ENCODE measurements at regions not wholly inside any gene's neighbourhood (a gene's known extent, or its start where the extent isn't known, plus 50 kb on each side); places are given as distances from the start of the nearest gene placed in this dataset.

- Histone ChIP-seq H3K9me3 (ENCODE audit: control insufficient read depth, low read length) (no peaks in the 10 kb centered on the region), H3K27ac (ENCODE audit: low read length) (no peak overlapping the region), H3K4me3 (ENCODE audit: low read length) (no peak overlapping the region), H3K27me3 (ENCODE audit: control insufficient read depth, insufficient read depth) (no peaks in the 10 kb centered on the region), H3K4me1 (ENCODE audit: control insufficient read depth, insufficient read depth, low read length) (no peaks in the 10 kb centered on the region)
- intact Hi-C loops (cut with DNase I): loop anchor here in 1 of 4 donors (10.0 kb wide), 1 partner anchor 63 kb away; no protein-coding TSS in a partner anchor
- 45% methylated on average over 3 of the region's 3 CpGs for WGBS
- no peak for DNase-seq
- ATAC-seq: no peak
Observed at GRCh38 chr9:95808011-95808410, 67.5 kb upstream of the ERCC6L2 start.

- DNase-seq (no peak), ATAC-seq (peak in 1 of 2 donors; percentile 74)
- WGBS: 58% methylated on average over 5 of the region's 5 CpGs
- H3K27ac ChIP-seq (ENCODE audit: low read length): no peak overlapping the region
- no peaks in the 10 kb centered on the region for H3K4me1 ChIP-seq (ENCODE audit: control insufficient read depth, insufficient read depth, low read length)
- H3K9me3 ChIP-seq (ENCODE audit: control insufficient read depth, low read length): no peaks in the 10 kb centered on the region
- H3K4me3 ChIP-seq (ENCODE audit: low read length): no peak overlapping the region
- no peaks in the 10 kb centered on the region for H3K27me3 ChIP-seq (ENCODE audit: control insufficient read depth, insufficient read depth)
- intact Hi-C loops (cut with DNase I): loop anchor here in 1 of 4 donors (10.0 kb wide), 1 partner anchor 63 kb away; no protein-coding TSS in a partner anchor
Observed at GRCh38 chr9:95807326-95807947, 68.1 kb upstream of the ERCC6L2 start.

- H3K27me3 ChIP-seq (ENCODE audit: control insufficient read depth, insufficient read depth): no peaks in the 10 kb centered on the region
- ATAC-seq (no peak), DNase-seq (no peak)
- H3K4me1 ChIP-seq (ENCODE audit: control insufficient read depth, insufficient read depth, low read length): no peaks in the 10 kb centered on the region
- H3K4me3 ChIP-seq (ENCODE audit: low read length): no peak overlapping the region
- no peak overlapping the region for H3K27ac ChIP-seq (ENCODE audit: low read length)
- intact Hi-C loops (cut with DNase I): loop anchor here in 1 of 4 donors (10.0 kb wide), 1 partner anchor 58 kb away; no protein-coding TSS in a partner anchor
- H3K9me3 ChIP-seq (ENCODE audit: control insufficient read depth, low read length): no peaks in the 10 kb centered on the region
- 91% methylated on average over 4 of the region's 4 CpGs for WGBS
Observed at GRCh38 chr9:95803197-95803596, 72.3 kb upstream of the ERCC6L2 start.

GRCh38 chr9:95801797-95802196 lies 73.7 kb upstream of the ERCC6L2 start:
- DNase-seq (no peak), ATAC-seq (no peak)
- Histone ChIP-seq H3K9me3 (ENCODE audit: control insufficient read depth, low read length) (no peaks in the 10 kb centered on the region), H3K27me3 (ENCODE audit: control insufficient read depth, insufficient read depth) (no peaks in the 10 kb centered on the region), H3K27ac (ENCODE audit: low read length) (no peak overlapping the region), H3K4me3 (ENCODE audit: low read length) (no peak overlapping the region), H3K4me1 (ENCODE audit: control insufficient read depth, insufficient read depth, low read length) (no peaks in the 10 kb centered on the region)
- intact Hi-C loops (cut with DNase I): loop anchor here in 1 of 4 donors (10.0 kb wide), 1 partner anchor 57 kb away; no protein-coding TSS in a partner anchor
- 68% methylated on average over 1 of the region's 1 CpG for WGBS

DNA sequence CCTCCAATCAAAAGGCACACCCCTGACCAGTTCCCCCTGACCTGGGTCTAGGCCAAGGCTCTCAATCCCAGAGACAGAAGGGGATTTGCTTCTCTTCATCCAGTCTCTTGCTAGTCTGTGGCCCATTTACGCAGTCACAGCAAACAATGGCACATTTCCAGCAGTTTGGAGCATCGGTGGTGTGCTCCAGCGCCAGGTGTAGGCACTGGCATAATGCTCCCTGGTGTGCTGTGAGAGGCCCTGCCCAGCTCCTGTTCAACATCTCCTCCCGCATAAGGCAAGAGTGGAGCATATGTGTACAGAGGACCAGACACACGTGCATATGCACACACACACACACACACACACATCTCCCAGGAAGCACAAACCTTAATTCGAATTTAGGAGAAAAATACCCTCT lies 79.5 kb upstream of the ERCC6L2 start:
- Histone ChIP-seq H3K4me1 (ENCODE audit: control insufficient read depth, insufficient read depth, low read length) (no peaks in the 10 kb centered on the region), H3K9me3 (ENCODE audit: control insufficient read depth, low read length) (no peaks in the 10 kb centered on the region), H3K4me3 (ENCODE audit: low read length) (no peak overlapping the region), H3K27ac (ENCODE audit: low read length) (no peak overlapping the region), H3K27me3 (ENCODE audit: control insufficient read depth, insufficient read depth) (no peaks in the 10 kb centered on the region)
- DNase-seq (no peak), ATAC-seq (no peak)
- intact Hi-C loops (cut with DNase I): no loop called here
- WGBS: 87% methylated on average over 6 of the region's 6 CpGs

DNA sequence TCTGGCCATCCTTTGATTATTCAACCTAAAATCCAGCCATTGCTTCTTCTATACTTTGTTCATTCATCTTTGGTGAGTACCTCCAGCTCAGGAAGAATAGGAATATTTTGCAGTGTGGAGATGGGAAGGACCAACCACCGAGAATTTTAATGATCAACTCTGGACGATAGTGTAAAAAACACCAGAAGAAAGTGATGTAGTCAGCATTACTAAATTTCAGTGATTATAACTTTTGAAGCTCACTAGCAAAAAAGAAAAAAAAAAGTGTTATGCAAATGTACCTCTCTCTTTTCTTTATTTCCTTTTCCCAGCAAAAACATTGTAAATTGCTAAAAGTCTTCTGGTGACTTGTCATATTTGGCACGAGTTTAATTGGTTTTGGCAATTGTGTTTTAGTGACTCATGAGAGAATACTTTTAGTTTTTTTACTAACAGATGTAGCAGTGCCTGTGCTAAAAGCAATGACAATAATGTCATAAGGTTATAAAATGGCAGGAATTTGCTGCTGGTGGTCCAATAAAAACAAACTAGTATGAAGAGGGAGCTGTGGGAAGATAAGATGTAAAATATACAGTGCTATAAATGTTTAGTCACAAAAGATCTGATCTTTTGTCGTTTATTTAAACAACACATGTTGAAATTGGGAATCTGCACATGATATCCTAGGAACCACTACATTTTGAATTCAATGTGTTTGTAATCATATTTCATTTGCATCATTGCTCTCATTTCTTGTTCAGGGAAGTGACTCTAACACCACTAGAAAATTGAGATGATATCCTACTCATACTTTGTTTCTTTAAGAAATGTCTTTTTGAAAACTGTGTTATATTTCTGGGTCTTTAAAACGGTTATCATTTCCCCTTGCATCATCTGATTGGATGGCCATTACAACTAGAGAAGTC lies 81.3 kb upstream of the ERCC6L2 start:
- 39% methylated on average over 5 of the region's 5 CpGs for WGBS
- Histone ChIP-seq H3K4me3 (ENCODE audit: low read length) (no peak overlapping the region), H3K27me3 (ENCODE audit: control insufficient read depth, insufficient read depth) (no peaks in the 10 kb centered on the region), H3K9me3 (ENCODE audit: control insufficient read depth, low read length) (no peaks in the 10 kb centered on the region), H3K27ac (ENCODE audit: low read length) (no peak overlapping the region), H3K4me1 (ENCODE audit: control insufficient read depth, insufficient read depth, low read length) (no peaks in the 10 kb centered on the region)
- peak; percentile 85 to 86 for ATAC-seq
- intact Hi-C loops (cut with DNase I): loop anchor here in 1 of 4 donors (5.0 kb wide), 1 partner anchor 37 kb away; no protein-coding TSS in a partner anchor
- DNase-seq: no peak

DNA sequence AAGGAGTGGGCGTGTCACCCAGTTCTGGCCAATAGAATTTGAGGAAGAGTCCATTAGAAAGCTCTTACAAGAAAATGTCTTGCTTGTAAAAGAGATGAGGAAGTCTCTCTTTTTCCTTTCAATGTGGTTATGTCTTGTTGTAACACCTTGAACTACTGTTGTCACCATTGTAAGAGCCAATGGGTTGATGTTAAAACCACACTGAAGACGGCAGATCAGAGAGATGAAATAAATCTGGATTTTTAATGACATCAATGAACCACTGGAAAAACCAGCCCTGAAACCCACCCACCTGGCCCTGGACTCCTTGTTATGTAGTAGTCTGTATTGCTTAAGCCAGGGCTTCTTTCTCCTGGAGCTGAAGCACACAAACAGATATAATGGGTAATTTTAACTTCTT lies 83.8 kb upstream of the ERCC6L2 start:
- Histone ChIP-seq H3K27ac (ENCODE audit: low read length) (no peak overlapping the region), H3K9me3 (ENCODE audit: control insufficient read depth, low read length) (no peaks in the 10 kb centered on the region), H3K4me3 (ENCODE audit: low read length) (no peak overlapping the region), H3K27me3 (ENCODE audit: control insufficient read depth, insufficient read depth) (no peaks in the 10 kb centered on the region), H3K4me1 (ENCODE audit: control insufficient read depth, insufficient read depth, low read length) (no peaks in the 10 kb centered on the region)
- no peak for ATAC-seq
- WGBS: 89% methylated on average over 2 of the region's 2 CpGs
- intact Hi-C loops (cut with DNase I): loop anchor here in 1 of 4 donors (5.0 kb wide), 1 partner anchor 34 kb away; no protein-coding TSS in a partner anchor
- DNase-seq: no peak

DNA sequence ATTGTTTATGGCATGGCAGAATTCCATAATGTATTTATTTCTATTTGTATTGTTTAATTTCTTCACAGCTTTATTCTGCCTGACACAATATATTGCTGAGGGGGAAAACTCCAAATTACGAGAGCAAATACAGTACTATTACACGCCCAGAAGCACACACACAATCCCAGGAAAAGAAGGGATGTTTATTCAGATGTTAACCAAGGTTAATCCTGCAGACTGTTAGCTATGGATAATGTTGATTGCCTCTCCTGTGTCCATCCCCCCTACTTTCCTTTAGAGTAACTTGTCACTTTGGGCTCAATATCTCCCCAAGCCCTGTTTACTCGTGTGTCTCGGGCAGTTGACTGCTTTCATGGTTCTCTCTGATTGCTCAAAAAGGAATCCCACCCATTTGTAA lies 84.2 kb upstream of the ERCC6L2 start:
- no peaks in the 10 kb centered on the region for H3K9me3 ChIP-seq (ENCODE audit: control insufficient read depth, low read length)
- no peak overlapping the region for H3K4me3 ChIP-seq (ENCODE audit: low read length)
- no peaks in the 10 kb centered on the region for H3K4me1 ChIP-seq (ENCODE audit: control insufficient read depth, insufficient read depth, low read length)
- ATAC-seq: no peak
- no peak for DNase-seq
- intact Hi-C loops (cut with DNase I): loop anchor here in 1 of 4 donors (5.0 kb wide), 1 partner anchor 34 kb away; no protein-coding TSS in a partner anchor
- WGBS: 79% methylated on average over 4 of the region's 4 CpGs
- no peak overlapping the region for H3K27ac ChIP-seq (ENCODE audit: low read length)
- H3K27me3 ChIP-seq (ENCODE audit: control insufficient read depth, insufficient read depth): no peaks in the 10 kb centered on the region

GRCh38 chr9:95788521-95788991 lies 86.9 kb upstream of the ERCC6L2 start:
- DNase-seq: no peak
- intact Hi-C loops (cut with DNase I): no loop called here
- Histone ChIP-seq H3K4me1 (ENCODE audit: control insufficient read depth, insufficient read depth, low read length) (no peaks in the 10 kb centered on the region), H3K27ac (ENCODE audit: low read length) (no peak overlapping the region), H3K27me3 (ENCODE audit: control insufficient read depth, insufficient read depth) (no peaks in the 10 kb centered on the region), H3K4me3 (ENCODE audit: low read length) (no peak overlapping the region), H3K9me3 (ENCODE audit: control insufficient read depth, low read length) (no peaks in the 10 kb centered on the region)
- 62% methylated on average over 6 of the region's 6 CpGs for WGBS
- no peak for ATAC-seq

GRCh38 chr9:95788021-95788420 lies 87.5 kb upstream of the ERCC6L2 start:
- 54% methylated on average over 7 of the region's 7 CpGs for WGBS
- no peaks in the 10 kb centered on the region for H3K4me1 ChIP-seq (ENCODE audit: control insufficient read depth, insufficient read depth, low read length)
- no peaks in the 10 kb centered on the region for H3K27me3 ChIP-seq (ENCODE audit: control insufficient read depth, insufficient read depth)
- no peak overlapping the region for H3K27ac ChIP-seq (ENCODE audit: low read length)
- DNase-seq: no peak
- H3K4me3 ChIP-seq (ENCODE audit: low read length): no peak overlapping the region
- no peak for ATAC-seq
- intact Hi-C loops (cut with DNase I): no loop called here
- no peaks in the 10 kb centered on the region for H3K9me3 ChIP-seq (ENCODE audit: control insufficient read depth, low read length)

- no peak overlapping the region for H3K4me3 ChIP-seq (ENCODE audit: low read length)
- ATAC-seq (no peak), DNase-seq (no peak)
- H3K27ac ChIP-seq (ENCODE audit: low read length): no peak overlapping the region
- no peaks in the 10 kb centered on the region for H3K27me3 ChIP-seq (ENCODE audit: control insufficient read depth, insufficient read depth)
- H3K9me3 ChIP-seq (ENCODE audit: control insufficient read depth, low read length): no peaks in the 10 kb centered on the region
- no peaks in the 10 kb centered on the region for H3K4me1 ChIP-seq (ENCODE audit: control insufficient read depth, insufficient read depth, low read length)
- WGBS: 94% methylated on average over 3 of the region's 3 CpGs
- intact Hi-C loops (cut with DNase I): no loop called here
Observed at GRCh38 chr9:95785209-95785608, 90.3 kb upstream of the ERCC6L2 start.
